ENCODE measurements at regions not wholly inside any gene's neighbourhood (a gene's known extent, or its start where the extent isn't known, plus 50 kb on each side); places are given as distances from the start of the nearest gene placed in this dataset.
"Not testable (repeated sequence)": the region's sequence is repeated elsewhere in the genome, so short reads cannot be mapped to it uniquely, and the experiment has no call there.

GRCh38 chrX:65877953-65878352 lies 161.9 kb downstream of the VSIG4 start:
- H3K27ac Mint-ChIP-seq (ENCODE audit: unreplicated experiment), result no peak overlapping the region
- BruUV-seq (replicated peaks), result no TSS peak
- no peaks in the 10 kb centered on the region for H3K9me3 ChIP-seq
- no peak overlapping the region for H3K4me3 Mint-ChIP-seq (ENCODE audit: unreplicated experiment)
- TF ChIP-seq CTCF (IDR thresholded peaks at IDR 0.05; ENCODE audit: insufficient read depth in 1 of 2, low read depth in 1 of 2, low read length in 1 of 2, severe bottlenecking in 1 of 2, unreplicated experiment in 1 of 2), result no peak
- intact Hi-C loops (cut with micrococcal nuclease; ENCODE audit: unreplicated experiment), result no loop called here
- POLR2A ChIA-PET, result no interaction called here
- H3K4me3 ChIP-seq (ENCODE audit: low read depth, low read length), result no peak overlapping the region
- H3K36me3 ChIP-seq (ENCODE audit: control insufficient read depth, insufficient read depth, low read length), result no peaks in the 10 kb centered on the region
- H3K4me1 Mint-ChIP-seq (ENCODE audit: low read depth, unreplicated experiment), result no peaks in the 10 kb centered on the region
- no peaks in the 10 kb centered on the region for H3K4me1 ChIP-seq
- no peak for DNase-seq
- no peaks in the 10 kb centered on the region for H3K27me3 Mint-ChIP-seq (ENCODE audit: insufficient read depth, unreplicated experiment)
- no peaks in the 10 kb centered on the region for H3K9me3 Mint-ChIP-seq (ENCODE audit: unreplicated experiment)
- no peaks in the 10 kb centered on the region for H3K27me3 ChIP-seq (replicated peaks; ENCODE audit: control insufficient read depth, insufficient read depth, low read length)
- H3K36me3 Mint-ChIP-seq (ENCODE audit: insufficient read depth, unreplicated experiment), result no peaks in the 10 kb centered on the region
- CTCF ChIA-PET, result no interaction called here

GRCh38 chrX:65875614-65876013 lies 164.3 kb downstream of the VSIG4 start:
- intact Hi-C loops (cut with micrococcal nuclease; ENCODE audit: unreplicated experiment); H3K4me3 ChIP-seq (ENCODE audit: low read depth, low read length); H3K4me3 Mint-ChIP-seq (ENCODE audit: unreplicated experiment); H3K9me3 ChIP-seq; POLR2A ChIA-PET; H3K27me3 ChIP-seq (replicated peaks; ENCODE audit: control insufficient read depth, insufficient read depth, low read length); BruUV-seq (replicated peaks); DNase-seq; H3K36me3 Mint-ChIP-seq (ENCODE audit: insufficient read depth, unreplicated experiment); H3K9me3 Mint-ChIP-seq (ENCODE audit: unreplicated experiment); H3K36me3 ChIP-seq (ENCODE audit: control insufficient read depth, insufficient read depth, low read length); H3K4me1 Mint-ChIP-seq (ENCODE audit: low read depth, unreplicated experiment); H3K4me1 ChIP-seq; H3K27ac Mint-ChIP-seq (ENCODE audit: unreplicated experiment); CTCF ChIA-PET; H3K27me3 Mint-ChIP-seq (ENCODE audit: insufficient read depth, unreplicated experiment): not testable (repeated sequence)

GRCh38 chrX:65874765-65875164 lies 165.1 kb downstream of the VSIG4 start:
- BruUV-seq (replicated peaks), result no TSS peak
- DNase-seq, result no peak
- H3K27me3 ChIP-seq (replicated peaks; ENCODE audit: control insufficient read depth, insufficient read depth, low read length), result no peaks in the 10 kb centered on the region
- TF ChIP-seq CTCF (IDR thresholded peaks at IDR 0.05; ENCODE audit: insufficient read depth in 1 of 2, low read depth in 1 of 2, low read length in 1 of 2, severe bottlenecking in 1 of 2, unreplicated experiment in 1 of 2), result no peak
- no peaks in the 10 kb centered on the region for H3K36me3 ChIP-seq (ENCODE audit: control insufficient read depth, insufficient read depth, low read length)
- CTCF ChIA-PET, result no interaction called here
- no peaks in the 10 kb centered on the region for H3K4me1 Mint-ChIP-seq (ENCODE audit: low read depth, unreplicated experiment)
- intact Hi-C loops (cut with micrococcal nuclease; ENCODE audit: unreplicated experiment), result no loop called here
- no peaks in the 10 kb centered on the region for H3K9me3 Mint-ChIP-seq (ENCODE audit: unreplicated experiment)
- H3K27ac Mint-ChIP-seq (ENCODE audit: unreplicated experiment), result no peak overlapping the region
- H3K27me3 Mint-ChIP-seq (ENCODE audit: insufficient read depth, unreplicated experiment), result no peaks in the 10 kb centered on the region
- no peaks in the 10 kb centered on the region for H3K36me3 Mint-ChIP-seq (ENCODE audit: insufficient read depth, unreplicated experiment)
- H3K9me3 ChIP-seq, result no peaks in the 10 kb centered on the region
- H3K4me3 Mint-ChIP-seq (ENCODE audit: unreplicated experiment), result no peak overlapping the region
- POLR2A ChIA-PET, result no interaction called here
- H3K4me1 ChIP-seq, result no peaks in the 10 kb centered on the region
- no peak overlapping the region for H3K4me3 ChIP-seq (ENCODE audit: low read depth, low read length)

- intact Hi-C loops (cut with micrococcal nuclease; ENCODE audit: unreplicated experiment), result no loop called here
- H3K27me3 ChIP-seq (replicated peaks; ENCODE audit: control insufficient read depth, insufficient read depth, low read length), result no peaks in the 10 kb centered on the region
- H3K36me3 ChIP-seq (ENCODE audit: control insufficient read depth, insufficient read depth, low read length), result no peaks in the 10 kb centered on the region
- POLR2A ChIA-PET, result no interaction called here
- no peak overlapping the region for H3K27ac Mint-ChIP-seq (ENCODE audit: unreplicated experiment)
- H3K4me1 Mint-ChIP-seq (ENCODE audit: low read depth, unreplicated experiment), result no peaks in the 10 kb centered on the region
- H3K36me3 Mint-ChIP-seq (ENCODE audit: insufficient read depth, unreplicated experiment), result no peaks in the 10 kb centered on the region
- no peaks in the 10 kb centered on the region for H3K9me3 ChIP-seq
- TF ChIP-seq CTCF (IDR thresholded peaks at IDR 0.05; ENCODE audit: insufficient read depth in 1 of 2, low read depth in 1 of 2, low read length in 1 of 2, severe bottlenecking in 1 of 2, unreplicated experiment in 1 of 2), result no peak
- CTCF ChIA-PET, result no interaction called here
- no peaks in the 10 kb centered on the region for H3K4me1 ChIP-seq
- H3K9me3 Mint-ChIP-seq (ENCODE audit: unreplicated experiment), result no peaks in the 10 kb centered on the region
- no TSS peak for BruUV-seq (replicated peaks)
- H3K4me3 ChIP-seq (ENCODE audit: low read depth, low read length), result no peak overlapping the region
- DNase-seq, result no peak
- H3K4me3 Mint-ChIP-seq (ENCODE audit: unreplicated experiment), result no peak overlapping the region
- no peaks in the 10 kb centered on the region for H3K27me3 Mint-ChIP-seq (ENCODE audit: insufficient read depth, unreplicated experiment)
These were observed 165.8 kb downstream of the VSIG4 start for GRCh38 chrX:65874110-65874509.
